Erythroblast (primary cell): ENCODE measurements at regions not wholly inside any gene's neighbourhood (a gene's known extent, or its start where the extent isn't known, plus 50 kb on each side); places are given as distances from the start of the nearest gene placed in this dataset.
A peak's percentile ranks its signal among the peaks of the same experiment; 100 is the strongest.

ENCODE experiments used
- DNase-seq, 2 experiments: peaks; one replicate each; lab custom pipeline; 2025; lab: John Stamatoyannopoulos, UW
- GATA1 ChIP-seq: IDR thresholded peaks from 2 replicates; pipeline ENCODE4 v1.6.1; 2011; ENCODE audit warnings: low read depth, mild to moderate bottlenecking, control low read depth, low read length, moderate library complexity
- POLR2A ChIP-seq: IDR thresholded peaks from 2 replicates; pipeline ENCODE4 v1.6.1; 2011; ENCODE audit warnings: mild to moderate bottlenecking, low read length

GRCh38 chr3:144433006-144433405, 461.4 kb downstream of the DIPK2A start:
- TF ChIP-seq POLR2A (no peak), GATA1 (no peak)
- DNase-seq, result no peak

GRCh38 chr3:144437989-144438388, 466.4 kb downstream of the DIPK2A start:
- DNase-seq, result no peak
- TF ChIP-seq GATA1, result no peak
- no peak for TF ChIP-seq POLR2A

DNA sequence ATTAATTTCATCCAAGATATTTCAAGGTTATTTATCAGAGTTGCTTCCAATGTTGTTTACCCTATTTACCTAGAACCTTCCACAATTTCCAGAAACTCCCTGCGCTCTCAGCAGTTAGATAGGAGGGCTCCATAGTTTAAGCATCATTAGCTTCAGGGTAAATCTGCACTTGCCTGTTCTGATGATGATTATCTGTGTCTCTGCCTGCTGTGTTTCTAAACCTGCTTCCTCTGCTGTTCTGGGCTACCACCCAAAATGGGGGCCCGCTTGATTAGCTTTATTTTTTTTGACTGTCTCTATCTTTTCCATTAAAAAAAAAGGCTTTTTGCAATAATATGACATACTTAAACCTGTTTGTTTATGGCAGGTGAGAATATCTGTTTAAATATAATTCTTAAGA, 472.4 kb downstream of the DIPK2A start:
- DNase-seq, result no peak
- TF ChIP-seq GATA1, result no peak
- no peak for TF ChIP-seq POLR2A

DNA sequence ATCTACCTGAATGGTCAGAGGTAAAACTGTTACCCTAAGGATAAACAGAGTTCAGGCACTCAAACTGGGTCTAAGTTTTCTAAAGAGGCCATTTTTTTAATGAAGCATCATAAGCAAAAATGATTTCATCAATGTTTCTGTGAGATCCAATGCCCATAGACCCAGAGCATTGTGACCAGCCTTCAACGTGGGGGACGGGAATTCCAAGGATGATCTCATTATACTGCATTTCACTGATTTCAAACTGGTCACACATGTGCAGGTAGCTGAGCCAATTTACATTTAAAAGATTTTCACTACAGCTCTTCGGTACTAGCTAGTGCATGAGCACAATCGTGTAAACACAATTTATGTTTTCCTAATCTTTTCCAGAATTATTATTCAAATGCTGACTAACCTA, 472.9 kb downstream of the DIPK2A start:
- no peak for DNase-seq
- no peak for TF ChIP-seq GATA1
- TF ChIP-seq POLR2A, result no peak

DNA sequence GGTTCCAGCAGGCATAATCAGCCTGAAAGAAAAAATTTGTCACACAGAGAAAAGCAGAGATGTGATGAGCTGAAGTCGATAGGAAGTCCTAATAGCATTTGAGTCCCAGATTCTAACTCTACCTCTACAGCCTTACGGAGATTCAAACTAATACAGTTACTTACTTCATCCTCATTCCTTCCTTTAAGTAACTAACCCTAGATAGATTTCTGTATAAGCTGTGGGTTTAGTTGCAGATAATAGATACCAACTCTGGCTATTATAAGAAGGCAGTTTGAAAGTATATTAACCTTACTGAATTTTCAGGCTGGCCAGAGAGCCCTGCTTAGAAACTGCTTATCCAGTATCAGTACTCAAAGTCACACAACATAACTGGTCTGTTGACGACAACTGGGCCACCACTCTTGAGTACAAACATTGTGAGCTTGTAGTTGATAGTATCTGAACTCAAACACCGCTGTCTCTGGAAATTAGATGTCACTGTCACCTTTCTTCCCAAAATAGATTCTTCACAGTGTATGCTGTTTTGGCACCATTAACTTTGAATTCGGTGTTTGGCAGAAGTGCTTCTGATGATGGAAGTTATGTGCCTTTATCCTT, 484.3 kb downstream of the DIPK2A start:
- DNase-seq, result no peak
- TF ChIP-seq POLR2A, result no peak
- no peak for TF ChIP-seq GATA1

- TF ChIP-seq POLR2A (no peak), GATA1 (no peak)
- no peak for DNase-seq
Observed at GRCh38 chr3:144457758-144458157, 486.1 kb downstream of the DIPK2A start.

DNA sequence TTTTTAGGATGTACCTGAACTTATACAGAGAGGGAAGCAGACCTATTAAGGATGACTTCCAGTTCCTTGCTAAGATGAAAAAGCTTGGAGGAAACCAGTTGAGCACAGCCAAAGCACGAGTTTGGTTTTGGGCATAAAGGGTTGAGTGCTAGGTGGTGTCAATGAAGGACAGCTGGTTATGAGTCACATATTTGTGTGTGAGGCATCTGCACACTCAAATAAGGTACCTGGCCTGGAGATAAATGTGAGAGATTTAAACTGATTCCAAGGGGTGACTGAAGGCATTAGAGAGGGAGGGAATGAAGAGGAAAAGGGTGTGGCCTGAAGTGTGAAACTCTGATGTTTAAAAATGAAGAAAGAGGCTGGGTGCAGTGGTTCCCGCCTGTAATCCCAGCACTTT, 486.7 kb downstream of the DIPK2A start:
- TF ChIP-seq POLR2A (no peak), GATA1 (no peak)
- DNase-seq, result no peak

GRCh38 chr3:144462337-144462736, 490.7 kb downstream of the DIPK2A start:
- DNase-seq, result no peak
- TF ChIP-seq GATA1 (no peak), POLR2A (no peak)

- TF ChIP-seq GATA1 (no peak), POLR2A (no peak)
- no peak for DNase-seq
Observed at GRCh38 chr3:144463911-144464310, 492.3 kb downstream of the DIPK2A start.

DNA sequence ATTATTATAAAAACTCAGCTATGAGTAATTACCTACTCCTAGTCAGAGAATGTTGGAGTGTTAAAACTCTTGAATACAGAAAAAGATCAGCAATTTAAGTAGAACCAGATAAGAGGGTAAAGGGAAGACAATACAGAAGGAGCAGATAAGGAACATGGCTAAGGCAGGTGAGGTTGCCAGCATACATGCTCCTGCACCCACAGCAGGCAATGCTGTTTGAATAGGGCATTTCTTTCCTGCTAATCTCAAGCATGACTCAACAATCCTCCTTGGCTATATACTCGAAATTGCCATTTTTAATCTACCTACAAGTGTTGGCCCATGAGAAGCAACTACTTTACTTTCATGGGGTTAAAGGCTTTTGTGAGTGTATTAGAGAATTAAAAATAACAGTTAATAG, 494.5 kb downstream of the DIPK2A start:
- TF ChIP-seq POLR2A (no peak), GATA1 (no peak)
- peak; percentile 3 to 28 for DNase-seq

- TF ChIP-seq GATA1, result no peak
- TF ChIP-seq POLR2A, result no peak
- no peak for DNase-seq
Observed at GRCh38 chr3:144466540-144466939, 494.9 kb downstream of the DIPK2A start.

- TF ChIP-seq GATA1 (no peak), POLR2A (no peak)
- no peak for DNase-seq
Observed at GRCh38 chr3:144470666-144471065, 499.0 kb downstream of the DIPK2A start.

DNA sequence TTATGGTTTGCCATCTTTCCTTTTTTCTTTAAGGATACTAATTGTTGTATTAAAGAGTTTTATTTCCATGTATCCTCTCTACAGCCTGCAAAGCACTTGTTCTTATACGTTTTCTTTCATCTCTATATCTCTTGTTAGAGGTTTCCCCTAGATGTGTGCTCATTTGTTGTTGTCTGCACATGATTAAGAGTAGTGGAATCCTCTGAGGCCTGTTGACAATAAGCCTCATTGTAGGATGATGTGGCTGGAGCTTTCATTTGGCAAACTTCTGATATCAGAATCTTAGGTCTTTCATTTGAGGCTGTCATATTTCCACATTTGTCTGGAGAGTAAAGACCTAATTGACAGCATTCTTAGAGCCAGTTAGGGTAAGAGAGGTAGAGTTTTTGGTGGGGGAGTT, 506.0 kb downstream of the DIPK2A start:
- DNase-seq, result no peak

GRCh38 chr3:144480416-144480919, 508.8 kb downstream of the DIPK2A start:
- no peak for DNase-seq
- TF ChIP-seq GATA1 (no peak), POLR2A (no peak)

More for the DNA sequence above, 506.0 kb downstream of the DIPK2A start:
- no peak for TF ChIP-seq POLR2A
- no peak for TF ChIP-seq GATA1

GRCh38 chr3:144482876-144483275, 511.3 kb downstream of the DIPK2A start:
- DNase-seq, result no peak

GRCh38 chr3:144487011-144487410, 515.4 kb downstream of the DIPK2A start:
- no peak for DNase-seq
- no peak for TF ChIP-seq POLR2A
- TF ChIP-seq GATA1, result no peak

More at GRCh38 chr3:144482876-144483275, 511.3 kb downstream of the DIPK2A start:
- TF ChIP-seq GATA1 (no peak), POLR2A (no peak)
